OCI-LY7 (cell line): ENCODE measurements at regions not wholly inside any gene's neighbourhood (a gene's known extent, or its start where the extent isn't known, plus 50 kb on each side); places are given as distances from the start of the nearest gene placed in this dataset.

Source experiments
- BruUV-seq: library from RNA; stranded (reverse); fragments of 400-500 nt; replicated peaks from 2 replicates; lab custom pipeline; 2021; lab: Mats Ljungman, UMichigan
- CTCF ChIA-PET: fragments of 300-600 bp; sonication (Branson Sonifier 250); formaldehyde crosslinking; loops from one replicate; lab custom pipeline; 2022; ENCODE audit warnings: antibody characterized with exemption; ENCODE audit not compliant: unreplicated experiment; lab: Charles Lee
- POLR2A ChIA-PET: fragments of 300-600 bp; sonication (Branson Sonifier 250); formaldehyde crosslinking; loops from one replicate; lab custom pipeline; 2022; ENCODE audit warnings: antibody characterized with exemption; lab: Charles Lee
- DNase-seq: peaks from one replicate; pipeline ENCODE4 v3.0.0-alpha.2; 2015; ENCODE audit warnings: low spot score
- H2AFZ ChIP-seq: fragments of 200-600 bp; sonication (generic), shearing (Covaris generic); 2 replicates; pipeline ENCODE4 v1.6.1; 2014; ENCODE audit warnings: mild to moderate bottlenecking, antibody characterized with exemption, low read length, moderate library complexity
- H3K27ac ChIP-seq: fragments of 200-600 bp; sonication (generic); 2 replicates; pipeline ENCODE4 v1.5.1; 2014; ENCODE audit warnings: mixed run types, low read depth, mild to moderate bottlenecking, moderate library complexity, low read length, inconsistent platforms; ENCODE audit not compliant: poor library complexity, severe bottlenecking
- H3K36me3 ChIP-seq: fragments of 200-600 bp; sonication (generic); 2 replicates; pipeline ENCODE4 v1.6.1; 2014; ENCODE audit warnings: mild to moderate bottlenecking, antibody characterized with exemption, low read length, moderate library complexity, mixed read lengths; ENCODE audit not compliant: insufficient read depth
- H3K4me1 ChIP-seq: fragments of 200-600 bp; sonication (generic); 2 replicates; pipeline ENCODE4 v1.5.1; 2014; ENCODE audit warnings: mild to moderate bottlenecking, low read length; ENCODE audit not compliant: insufficient read depth, poor library complexity, severe bottlenecking
- H3K4me2 ChIP-seq: fragments of 200-600 bp; sonication (generic); 2 replicates; pipeline ENCODE4 v1.6.1; 2014; ENCODE audit warnings: mild to moderate bottlenecking, low read length
- H3K4me3 ChIP-seq: fragments of 200-600 bp; sonication (generic); 2 replicates; pipeline ENCODE4 v1.5.1; 2014; ENCODE audit warnings: mild to moderate bottlenecking, low read depth, low read length; ENCODE audit not compliant: poor library complexity, severe bottlenecking
- H3K79me2 ChIP-seq: fragments of 200-600 bp; sonication (generic); 2 replicates; pipeline ENCODE4 v1.6.1; 2016; ENCODE audit warnings: low read depth, mild to moderate bottlenecking, low read length, moderate library complexity, mixed read lengths; ENCODE audit not compliant: insufficient read depth
- H3K9me2 ChIP-seq: fragments of 200-600 bp; sonication (generic); 2 replicates; pipeline ENCODE4 v1.6.1; 2016; ENCODE audit warnings: mild to moderate bottlenecking, low read length, mixed read lengths; ENCODE audit not compliant: insufficient read depth
- H3K9me3 ChIP-seq: fragments of 200-600 bp; sonication (generic); 2 replicates; pipeline ENCODE4 v1.6.1; 2014; ENCODE audit warnings: mild to moderate bottlenecking, mixed run types, low read length, mixed read lengths
- H4K20me1 ChIP-seq: fragments of 200-600 bp; sonication (generic); 2 replicates; pipeline ENCODE4 v1.6.1; 2014; ENCODE audit warnings: mild to moderate bottlenecking, antibody characterized with exemption, low read length, moderate library complexity, mixed read lengths; ENCODE audit not compliant: insufficient read depth
- CTCF ChIP-seq: fragments of 200-600 bp; sonication (generic); conservative IDR thresholded peaks from 2 replicates; pipeline ENCODE4 v1.5.1; 2014; ENCODE audit warnings: mild to moderate bottlenecking, antibody characterized with exemption, low read length, moderate library complexity, mixed read lengths
- EZH2phosphoT487 ChIP-seq: fragments of 200-600 bp; sonication (generic); IDR thresholded peaks from 2 replicates; pipeline ENCODE4 v1.6.1; 2018; ENCODE audit warnings: low read depth, borderline replicate concordance, mild to moderate bottlenecking, mixed run types, antibody characterized with exemption, low read length, moderate library complexity, mixed read lengths
- intact Hi-C: fragments of 100-400 bp; cut with micrococcal nuclease; formaldehyde crosslinking; loops from one replicate; pipeline ENCODE4 v1.10.0; 2022; ENCODE audit not compliant: unreplicated experiment

DNA sequence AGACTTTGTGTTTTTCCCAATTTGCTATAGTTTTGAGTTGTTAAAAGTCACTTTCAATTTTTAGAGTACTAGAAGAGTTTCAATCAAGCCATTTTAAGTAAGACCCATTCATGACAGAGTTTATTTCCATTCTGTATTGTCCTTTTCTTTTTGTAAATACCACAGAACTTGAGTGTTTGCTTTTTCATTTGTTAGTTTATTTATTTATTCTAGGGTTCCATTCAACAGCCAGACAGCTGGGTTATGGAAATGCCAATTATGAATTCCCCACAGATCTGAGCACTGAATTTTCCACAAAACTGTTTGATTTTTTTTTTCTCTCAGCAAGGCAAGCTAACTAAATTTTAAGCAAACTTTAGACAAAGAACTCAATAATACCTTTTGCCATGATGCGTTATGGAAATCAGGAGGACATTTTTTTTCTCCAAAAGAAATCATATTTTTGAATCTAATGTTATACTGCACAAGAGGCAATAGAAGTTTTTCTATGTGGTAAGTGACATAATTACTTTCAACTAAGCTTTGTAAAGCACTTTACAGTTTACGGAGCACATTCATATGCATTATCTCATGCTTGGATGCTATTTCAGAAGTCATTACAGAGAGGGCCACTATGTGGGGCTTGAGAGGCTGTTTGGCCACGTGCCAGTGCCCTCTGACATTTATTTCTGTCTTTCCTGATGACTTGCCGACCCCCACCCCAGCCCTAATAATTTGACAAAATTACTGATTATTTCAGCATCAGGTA lies 181.5 kb downstream of the VRK1 start:
- Histone ChIP-seq H2AFZ (no peak overlapping the region), H3K4me3 (no peak overlapping the region), H3K9me2 (no peaks in the 10 kb centered on the region), H3K79me2 (no peaks in the 10 kb centered on the region), H3K4me2 (no peak overlapping the region), H4K20me1 (no peaks in the 10 kb centered on the region), H3K4me1 (no peaks in the 10 kb centered on the region), H3K27ac (no peak overlapping the region), H3K9me3 (peaks cover 9% of the 10 kb centered on the region; the same call in 1 of the 2 replicates), H3K36me3 (no peaks in the 10 kb centered on the region)
- intact Hi-C loops, result no loop called here
- no peak for DNase-seq
- ChIA-PET POLR2A (no interaction called here), CTCF (no interaction called here)
- TF ChIP-seq CTCF (no peak), EZH2phosphoT487 (no peak)
- BruUV-seq, result no TSS peak

GRCh38 chr14:96979611-96980074 lies 182.5 kb downstream of the VRK1 start:
- Histone ChIP-seq H3K36me3 (no peaks in the 10 kb centered on the region), H3K4me2 (no peak overlapping the region), H4K20me1 (no peaks in the 10 kb centered on the region), H3K9me2 (no peaks in the 10 kb centered on the region), H3K9me3 (peaks cover 9% of the 10 kb centered on the region; the same call in 1 of the 2 replicates), H3K4me1 (no peaks in the 10 kb centered on the region), H3K79me2 (no peaks in the 10 kb centered on the region), H3K4me3 (no peak overlapping the region), H2AFZ (no peak overlapping the region), H3K27ac (no peak overlapping the region)
- BruUV-seq, result no TSS peak
- DNase-seq, result no peak
- intact Hi-C loops, result no loop called here
- CTCF ChIA-PET, result no interaction called here
- POLR2A ChIA-PET, result no interaction called here
- no peak for TF ChIP-seq CTCF
- no peak for TF ChIP-seq EZH2phosphoT487

DNA sequence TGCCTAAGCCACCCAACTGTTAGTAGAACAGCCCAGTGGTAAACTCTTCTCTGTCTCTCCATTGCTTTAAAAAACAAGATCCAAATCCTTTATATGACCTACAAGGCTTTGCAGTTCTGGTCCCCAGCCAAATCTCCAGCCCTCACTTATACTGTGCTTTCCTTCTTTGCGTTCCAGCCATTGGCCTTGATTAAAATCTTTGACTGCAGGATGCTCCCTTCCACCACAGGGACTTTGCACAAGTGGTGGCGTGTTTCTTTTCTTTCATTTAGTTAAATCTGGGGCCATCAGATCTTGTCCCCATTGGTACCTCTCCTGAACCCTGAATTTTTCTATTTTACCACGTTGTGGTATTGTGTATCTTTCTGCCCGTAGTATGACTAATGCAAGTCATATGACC lies 183.7 kb downstream of the VRK1 start:
- CTCF ChIA-PET, result no interaction called here
- POLR2A ChIA-PET, result no interaction called here
- TF ChIP-seq CTCF (no peak), EZH2phosphoT487 (no peak)
- no peak overlapping the region for H3K27ac ChIP-seq
- no peaks in the 10 kb centered on the region for H3K79me2 ChIP-seq
- H3K4me1 ChIP-seq, result no peaks in the 10 kb centered on the region
- intact Hi-C loops, result no loop called here
- H3K9me3 ChIP-seq, result no peaks in the 10 kb centered on the region
- no peak overlapping the region for H2AFZ ChIP-seq
- no peak overlapping the region for H3K4me3 ChIP-seq
- no peak for DNase-seq
- H3K36me3 ChIP-seq, result no peaks in the 10 kb centered on the region
- no peaks in the 10 kb centered on the region for H3K9me2 ChIP-seq
- no peaks in the 10 kb centered on the region for H4K20me1 ChIP-seq
- no peak overlapping the region for H3K4me2 ChIP-seq
- BruUV-seq, result no TSS peak
